Astrocyte (in vitro differentiated cells and primary cell): ENCODE measurements at regions not wholly inside any gene's neighbourhood (a gene's known extent, or its start where the extent isn't known, plus 50 kb on each side); places are given as distances from the start of the nearest gene placed in this dataset.
A peak's percentile ranks its signal among the peaks of the same experiment; 100 is the strongest.

Experiments
- DNase-seq: peaks from one replicate; pipeline ENCODE4 v3.0.0-alpha.2; 2010; ENCODE audit warnings: low read depth
- FAIRE-seq: peaks from 2 replicates; lab custom pipeline; 2011; peaks lifted over from hg19 to GRCh38; lab: Jason Lieb, UNC
- H2AFZ ChIP-seq: 2 replicates; pipeline ENCODE4 v1.6.0; 2012; ENCODE audit warnings: low read depth, low read length, inconsistent platforms
- H3K27ac ChIP-seq: 2 replicates; pipeline ENCODE4 v1.5.1; 2011; ENCODE audit warnings: low read depth, low read length, inconsistent platforms
- H3K27me3 ChIP-seq: 2 replicates; pipeline ENCODE4 v1.6.0; 2011; ENCODE audit warnings: low read length, inconsistent platforms; ENCODE audit not compliant: insufficient read depth
- H3K36me3 ChIP-seq: 2 replicates; pipeline ENCODE4 v1.5.1; 2011; ENCODE audit warnings: low read length, inconsistent platforms; ENCODE audit not compliant: insufficient read depth
- H3K4me1 ChIP-seq: 2 replicates; pipeline ENCODE4 v1.5.1; 2011; ENCODE audit warnings: low read length, inconsistent platforms; ENCODE audit not compliant: insufficient read depth
- H3K4me2 ChIP-seq: 2 replicates; pipeline ENCODE4 v1.6.0; 2012; ENCODE audit warnings: low read length, inconsistent platforms
- H3K4me3 ChIP-seq: 2 replicates; pipeline ENCODE4 v1.5.1; 2011; ENCODE audit warnings: low read depth, mild to moderate bottlenecking, low read length, inconsistent platforms; ENCODE audit not compliant: insufficient read depth
- H3K79me2 ChIP-seq: 2 replicates; pipeline ENCODE4 v1.6.0; 2012; ENCODE audit warnings: mild to moderate bottlenecking, low read length, inconsistent platforms; ENCODE audit not compliant: insufficient read depth
- H3K9ac ChIP-seq: 2 replicates; pipeline ENCODE4 v1.6.0; 2012; ENCODE audit warnings: mild to moderate bottlenecking, low read length, inconsistent platforms
- H3K9me3 ChIP-seq: 2 replicates; pipeline ENCODE4 v1.5.1; 2012; ENCODE audit warnings: low read depth, mild to moderate bottlenecking, low read length, inconsistent platforms; ENCODE audit not compliant: insufficient read depth
- H4K20me1 ChIP-seq: 2 replicates; pipeline ENCODE4 v1.6.0; 2012; ENCODE audit warnings: low read length, inconsistent platforms; ENCODE audit not compliant: insufficient read depth
- H3K27ac Mint-ChIP-seq: one replicate; pipeline ENCODE4 v1.8.0; 2021; ENCODE audit warnings: mild to moderate bottlenecking, mixed read lengths; ENCODE audit not compliant: unreplicated experiment
- H3K27me3 Mint-ChIP-seq: one replicate; pipeline ENCODE4 v1.8.0; 2021; ENCODE audit warnings: low read depth, mixed read lengths; ENCODE audit not compliant: unreplicated experiment
- H3K36me3 Mint-ChIP-seq: one replicate; pipeline ENCODE4 v1.8.0; 2021; ENCODE audit warnings: low read depth, mixed read lengths; ENCODE audit not compliant: unreplicated experiment
- H3K4me1 Mint-ChIP-seq: one replicate; pipeline ENCODE4 v1.8.0; 2021; ENCODE audit warnings: low read depth, mixed read lengths; ENCODE audit not compliant: unreplicated experiment
- H3K4me3 Mint-ChIP-seq: one replicate; pipeline ENCODE4 v1.8.0; 2021; ENCODE audit warnings: mild to moderate bottlenecking, moderate library complexity, mixed read lengths; ENCODE audit not compliant: unreplicated experiment
- H3K9me3 Mint-ChIP-seq: one replicate; pipeline ENCODE4 v1.8.0; 2021; ENCODE audit warnings: mild to moderate bottlenecking, mixed read lengths; ENCODE audit not compliant: unreplicated experiment
- EZH2 ChIP-seq: IDR thresholded peaks from 2 replicates; pipeline ENCODE4 v1.6.1; 2012; ENCODE audit warnings: mild to moderate bottlenecking, low read length, inconsistent platforms; ENCODE audit not compliant: insufficient read depth
- TF ChIP-seq, protein P1 (sequence below): IDR thresholded peaks from 2 replicates; pipeline ENCODE4 v1.5.1; 2011; ENCODE audit warnings: low read depth, mild to moderate bottlenecking, inconsistent platforms, low read length, moderate library complexity; ENCODE audit not compliant: insufficient read depth

DNA sequence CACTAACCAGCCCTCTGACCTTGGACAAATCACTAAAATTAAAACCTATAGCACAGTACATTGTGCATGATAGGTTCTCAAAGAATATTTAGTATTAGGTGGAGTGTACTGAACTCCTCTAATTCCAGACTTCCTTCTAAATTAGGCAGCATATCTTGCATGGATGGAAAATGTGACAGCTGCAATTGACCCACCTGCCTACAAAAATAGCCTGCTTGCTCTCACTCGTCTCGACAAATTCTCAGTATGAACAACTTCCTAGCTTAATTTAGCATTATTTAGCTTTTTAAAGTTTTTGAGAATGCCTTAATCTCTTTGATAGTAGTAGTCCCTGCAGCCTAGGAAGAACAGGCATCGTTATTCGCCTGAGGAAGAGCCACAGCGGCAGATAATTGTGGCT is 482.0 kb downstream of the PIK3C3 start:
- no peaks in the 10 kb centered on the region for H3K79me2 ChIP-seq
- H3K9me3 Mint-ChIP-seq = no peaks in the 10 kb centered on the region
- no peak overlapping the region for H3K27ac Mint-ChIP-seq
- H3K36me3 Mint-ChIP-seq = peaks cover 2% of the 10 kb centered on the region
- no peaks in the 10 kb centered on the region for H3K4me1 ChIP-seq
- no peaks in the 10 kb centered on the region for H3K27me3 ChIP-seq
- no peak overlapping the region for H2AFZ ChIP-seq
- H3K36me3 ChIP-seq = no peaks in the 10 kb centered on the region
- DNase-seq (no peak), FAIRE-seq (no peak)
- no peaks in the 10 kb centered on the region for H3K9me3 ChIP-seq
- H3K27ac ChIP-seq = no peak overlapping the region
- H3K27me3 Mint-ChIP-seq = no peaks in the 10 kb centered on the region
- H3K4me3 ChIP-seq = no peak overlapping the region
- H3K4me3 Mint-ChIP-seq = no peak overlapping the region
- H3K9ac ChIP-seq = no peak overlapping the region
- no peaks in the 10 kb centered on the region for H3K4me1 Mint-ChIP-seq
- no peaks in the 10 kb centered on the region for H4K20me1 ChIP-seq
- no peak for TF ChIP-seq EZH2
- TF ChIP-seq, protein P1, sequence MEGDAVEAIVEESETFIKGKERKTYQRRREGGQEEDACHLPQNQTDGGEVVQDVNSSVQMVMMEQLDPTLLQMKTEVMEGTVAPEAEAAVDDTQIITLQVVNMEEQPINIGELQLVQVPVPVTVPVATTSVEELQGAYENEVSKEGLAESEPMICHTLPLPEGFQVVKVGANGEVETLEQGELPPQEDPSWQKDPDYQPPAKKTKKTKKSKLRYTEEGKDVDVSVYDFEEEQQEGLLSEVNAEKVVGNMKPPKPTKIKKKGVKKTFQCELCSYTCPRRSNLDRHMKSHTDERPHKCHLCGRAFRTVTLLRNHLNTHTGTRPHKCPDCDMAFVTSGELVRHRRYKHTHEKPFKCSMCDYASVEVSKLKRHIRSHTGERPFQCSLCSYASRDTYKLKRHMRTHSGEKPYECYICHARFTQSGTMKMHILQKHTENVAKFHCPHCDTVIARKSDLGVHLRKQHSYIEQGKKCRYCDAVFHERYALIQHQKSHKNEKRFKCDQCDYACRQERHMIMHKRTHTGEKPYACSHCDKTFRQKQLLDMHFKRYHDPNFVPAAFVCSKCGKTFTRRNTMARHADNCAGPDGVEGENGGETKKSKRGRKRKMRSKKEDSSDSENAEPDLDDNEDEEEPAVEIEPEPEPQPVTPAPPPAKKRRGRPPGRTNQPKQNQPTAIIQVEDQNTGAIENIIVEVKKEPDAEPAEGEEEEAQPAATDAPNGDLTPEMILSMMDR = no peak
- no peak overlapping the region for H3K4me2 ChIP-seq

DNA sequence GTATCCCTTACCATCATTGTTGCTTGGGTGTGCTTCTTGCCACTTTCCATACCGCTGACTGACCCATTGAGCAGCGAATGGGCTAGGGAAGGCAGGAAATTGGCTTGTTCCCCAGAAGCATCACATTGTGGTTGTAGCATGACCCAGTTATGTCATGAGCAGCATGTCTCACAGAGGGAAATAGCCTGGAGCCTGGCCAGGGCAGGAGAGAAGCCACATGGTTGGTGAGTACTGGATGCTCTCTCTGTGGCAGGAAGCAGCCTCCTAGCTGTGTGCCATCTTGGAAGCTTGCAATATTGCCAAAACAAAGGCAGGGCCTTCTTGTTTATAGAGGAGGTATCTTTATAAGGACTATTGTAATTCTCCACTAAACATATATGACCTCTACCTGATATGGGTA is 482.6 kb downstream of the PIK3C3 start:
- Histone ChIP-seq H3K9me3 (no peaks in the 10 kb centered on the region), H3K4me1 (no peaks in the 10 kb centered on the region), H3K79me2 (no peaks in the 10 kb centered on the region), H3K27ac (no peak overlapping the region), H3K9ac (no peak overlapping the region), H3K4me3 (no peak overlapping the region), H3K27me3 (no peaks in the 10 kb centered on the region), H3K4me2 (no peak overlapping the region), H3K36me3 (no peaks in the 10 kb centered on the region), H2AFZ (no peak overlapping the region), H4K20me1 (no peaks in the 10 kb centered on the region)
- Mint-ChIP-seq H3K4me1 (peaks cover 2% of the 10 kb centered on the region), H3K36me3 (peaks cover 2% of the 10 kb centered on the region), H3K27ac (no peak overlapping the region), H3K9me3 (no peaks in the 10 kb centered on the region), H3K27me3 (no peaks in the 10 kb centered on the region), H3K4me3 (no peak overlapping the region)
- FAIRE-seq (no peak), DNase-seq (peak; percentile 77)
- no peak for TF ChIP-seq EZH2
- TF ChIP-seq, protein P1 = no peak

DNA sequence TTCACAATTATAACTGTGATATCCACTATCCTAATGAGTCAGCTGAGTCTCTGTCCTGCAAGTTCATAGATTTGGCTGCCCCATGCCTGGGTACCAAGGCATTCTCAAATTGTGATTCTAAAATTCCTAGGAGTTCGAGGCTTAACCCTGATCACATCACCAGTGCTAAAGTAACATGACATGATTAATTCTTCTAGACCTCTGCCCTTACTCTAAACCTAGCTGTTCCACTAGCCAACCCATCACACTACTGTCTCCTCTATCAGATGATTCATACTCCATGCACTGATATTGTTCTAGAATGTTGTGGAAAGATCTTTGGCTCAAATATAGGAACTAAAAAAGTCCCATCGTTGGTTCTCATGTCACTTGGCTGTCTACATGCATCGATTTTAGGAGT is 487.6 kb downstream of the PIK3C3 start:
- peak; percentile 30 for DNase-seq
- no peaks in the 10 kb centered on the region for H3K27me3 Mint-ChIP-seq
- FAIRE-seq = no peak

More for the DNA sequence above, 487.6 kb downstream of the PIK3C3 start:
- Mint-ChIP-seq H3K27ac (no peak overlapping the region), H3K36me3 (peaks cover 2% of the 10 kb centered on the region), H3K4me3 (no peak overlapping the region), H3K9me3 (peaks cover 7% of the 10 kb centered on the region), H3K4me1 (peaks cover 34% of the 10 kb centered on the region)
- H4K20me1 ChIP-seq = no peaks in the 10 kb centered on the region
- no peak overlapping the region for H3K27ac ChIP-seq
- no peaks in the 10 kb centered on the region for H3K4me1 ChIP-seq
- no peak overlapping the region for H3K9ac ChIP-seq
- H3K79me2 ChIP-seq = no peaks in the 10 kb centered on the region
- no peaks in the 10 kb centered on the region for H3K36me3 ChIP-seq
- H3K4me2 ChIP-seq = no peak overlapping the region
- no peak overlapping the region for H3K4me3 ChIP-seq
- H2AFZ ChIP-seq = no peak overlapping the region
- H3K27me3 ChIP-seq = peaks cover 2% of the 10 kb centered on the region
- H3K9me3 ChIP-seq = peaks cover 7% of the 10 kb centered on the region
- TF ChIP-seq, protein P1 = no peak
- TF ChIP-seq EZH2 = no peak
